ENCODE measurements at regions not wholly inside any gene's neighbourhood (a gene's known extent, or its start where the extent isn't known, plus 50 kb on each side); places are given as distances from the start of the nearest gene placed in this dataset.

DNA sequence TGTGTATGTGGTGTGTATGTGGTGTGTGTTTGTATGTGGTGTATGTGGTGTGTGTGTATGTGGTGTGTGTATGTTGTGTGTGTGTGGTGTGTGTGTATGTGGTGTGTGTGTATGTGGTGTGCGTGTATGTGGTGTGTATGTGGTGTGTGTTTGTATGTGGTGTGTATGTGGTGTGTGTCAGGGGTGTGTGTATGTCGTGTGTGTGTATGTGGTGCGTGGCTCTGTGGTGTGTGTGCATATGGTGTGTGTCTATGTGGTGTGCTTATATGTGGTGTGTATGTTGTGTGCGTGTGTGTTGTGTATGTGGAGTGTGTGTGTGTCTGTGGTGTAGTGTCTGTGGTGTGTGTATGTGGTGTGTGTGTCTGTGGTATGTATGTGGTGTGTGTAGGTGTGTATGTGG, 62.5 kb upstream of the MEDAG start:
- DNase-seq (ENCODE audit: low spot score): no peak
- intact Hi-C loops (cut with DNase I): no loop called here
- ATAC-seq: no peak

GRCh38 chr13:30844548-30845296, 61.3 kb upstream of the MEDAG start:
- DNase-seq (ENCODE audit: low spot score): no peak
- no peak for ATAC-seq
- intact Hi-C loops (cut with DNase I): no loop called here

DNA sequence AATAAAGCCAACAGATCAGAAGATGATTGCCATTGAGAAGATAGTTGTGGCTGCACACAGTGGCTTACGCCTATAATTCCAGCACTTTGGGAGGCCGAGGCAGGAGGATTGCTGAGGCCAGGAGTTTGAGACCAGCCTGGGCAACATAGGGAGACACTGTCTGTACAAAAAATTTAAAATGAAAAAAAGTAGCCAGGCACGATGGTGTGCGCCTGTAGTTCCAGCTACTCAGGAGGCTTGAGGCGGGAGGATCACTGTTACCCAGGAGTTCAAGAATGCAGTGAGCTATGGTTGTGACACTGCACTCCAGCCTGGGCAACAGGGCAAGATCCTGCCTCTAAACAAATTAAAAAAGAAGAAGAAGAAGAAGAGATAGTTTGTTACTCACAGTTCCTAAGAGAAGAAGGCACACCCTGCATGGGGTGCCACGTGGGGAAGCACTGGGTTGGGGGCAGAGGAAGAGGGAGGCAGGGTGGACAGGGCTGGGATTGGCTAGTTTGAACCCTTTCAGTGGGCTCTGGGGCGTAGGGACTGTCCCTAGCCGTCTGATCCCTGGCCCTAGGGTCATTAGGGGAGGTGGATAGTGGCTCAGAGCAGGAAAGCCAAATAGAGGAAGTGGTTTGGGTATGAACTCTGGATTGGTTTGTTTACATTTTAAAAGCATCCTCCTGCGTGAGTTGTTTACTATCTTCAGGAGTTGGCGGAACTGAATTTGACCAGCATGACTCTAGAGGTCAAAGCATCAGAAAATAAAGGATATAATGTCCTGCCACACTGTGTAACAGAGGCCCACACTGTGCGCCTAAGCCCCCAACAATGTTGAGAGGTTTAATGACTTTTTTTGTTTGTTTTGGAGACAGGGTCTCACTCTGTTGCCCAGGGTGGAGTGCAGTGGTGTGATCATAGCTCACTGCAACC, 60.5 kb upstream of the MEDAG start:
- intact Hi-C loops (cut with DNase I): no loop called here
- ATAC-seq: peak; percentile 50
- no peak for DNase-seq (ENCODE audit: low spot score)

- no peak for DNase-seq (ENCODE audit: low spot score)
- intact Hi-C loops (cut with DNase I): no loop called here
- ATAC-seq: no peak
These were observed 59.8 kb upstream of the MEDAG start for GRCh38 chr13:30846311-30846710.

- intact Hi-C loops (cut with DNase I): no loop called here
- ATAC-seq: no peak
These were observed 59.2 kb upstream of the MEDAG start for GRCh38 chr13:30846866-30847265.

DNA sequence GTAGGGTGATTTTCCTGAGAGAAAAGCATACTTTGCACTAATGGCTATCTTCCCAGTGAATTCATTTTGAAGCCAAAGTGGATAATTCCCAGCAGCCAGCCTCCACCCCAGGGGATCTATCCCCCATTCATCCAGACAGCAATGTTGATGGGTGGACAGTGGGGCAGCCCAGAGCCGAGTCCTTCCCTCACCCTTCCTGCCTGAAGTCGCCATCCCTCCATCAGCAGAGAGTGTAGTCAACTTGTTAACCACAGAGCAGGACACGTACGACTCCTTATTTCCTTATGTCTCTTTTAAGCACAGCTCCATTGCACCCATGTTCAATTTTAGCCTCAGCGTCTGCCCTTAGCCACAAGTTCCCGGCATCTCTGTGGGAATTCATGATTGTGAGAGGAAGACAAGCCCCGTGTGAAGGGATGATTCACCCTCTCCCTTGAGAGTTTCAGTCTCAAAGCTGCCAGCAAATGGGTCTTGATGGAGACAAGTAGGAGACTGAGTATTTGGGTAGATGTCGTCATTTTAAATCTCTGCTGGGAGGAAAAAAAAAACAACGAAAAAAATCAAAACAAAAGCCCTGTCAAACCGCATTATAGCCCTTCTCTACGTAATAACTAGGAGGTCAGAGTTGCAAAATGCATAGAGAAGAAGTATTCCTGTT, 58.3 kb upstream of the MEDAG start:
- intact Hi-C loops (cut with DNase I): no loop called here
- ATAC-seq: peak; percentile 84
- no peak for DNase-seq (ENCODE audit: low spot score)

More at GRCh38 chr13:30846866-30847265, 59.2 kb upstream of the MEDAG start:
- no peak for DNase-seq (ENCODE audit: low spot score)

GRCh38 chr13:30848332-30849027, 57.6 kb upstream of the MEDAG start:
- intact Hi-C loops (cut with DNase I): no loop called here
- no peak for DNase-seq (ENCODE audit: low spot score)
- ATAC-seq: no peak

DNA sequence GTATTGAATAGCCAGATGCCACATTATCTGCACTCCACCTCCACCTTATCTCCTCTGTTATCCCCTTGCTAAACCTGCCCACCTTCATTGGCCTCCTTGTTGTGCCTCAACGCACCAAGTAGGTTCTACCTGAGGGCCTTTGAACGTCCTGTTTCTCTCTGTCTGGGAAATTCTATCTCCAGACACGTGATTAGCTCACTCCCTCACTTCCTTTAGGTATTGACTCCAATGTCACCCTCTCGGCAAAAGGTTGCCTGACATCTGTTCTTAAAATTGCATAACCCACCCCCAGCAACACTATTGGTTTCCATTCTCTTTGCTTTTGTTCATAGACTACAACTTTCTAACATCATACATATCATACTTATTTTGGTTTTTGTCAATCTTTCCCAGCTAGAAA, 56.5 kb upstream of the MEDAG start:
- ATAC-seq: no peak
- intact Hi-C loops (cut with DNase I): no loop called here
- DNase-seq (ENCODE audit: low spot score): no peak

DNA sequence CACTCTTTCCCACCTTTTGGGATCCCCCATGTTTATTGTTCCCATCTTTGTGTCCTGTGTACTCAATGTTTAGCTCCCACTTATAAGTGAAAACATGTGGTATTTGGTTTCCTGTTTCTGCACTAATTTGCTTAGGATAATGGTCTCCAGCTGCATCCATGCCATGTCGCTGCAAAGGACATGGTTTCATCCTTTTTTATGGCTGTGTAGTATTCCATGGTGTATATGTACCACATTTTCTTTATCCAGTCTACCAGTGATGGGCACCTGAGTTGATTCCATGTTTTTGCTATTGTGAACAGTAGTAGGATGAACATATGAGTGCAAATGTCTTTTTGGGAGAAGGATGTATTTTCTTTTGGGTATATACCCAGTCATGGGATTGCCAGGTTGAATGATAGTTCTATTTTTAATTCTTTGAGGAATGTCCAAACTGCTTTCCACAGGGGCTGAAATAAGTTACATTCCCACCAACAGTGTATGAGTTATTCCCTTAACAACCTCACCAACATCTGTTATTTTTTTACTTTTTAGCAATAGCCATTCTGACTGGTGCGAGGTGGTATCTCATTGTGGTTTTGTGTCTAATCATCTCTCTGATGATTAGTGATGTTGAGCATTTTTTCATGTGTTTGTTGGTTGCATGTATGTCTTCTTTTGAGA, 55.7 kb upstream of the MEDAG start:
- intact Hi-C loops (cut with DNase I): no loop called here
- ATAC-seq: no peak
- no peak for DNase-seq (ENCODE audit: low spot score)

GRCh38 chr13:30850867-30851211, 55.2 kb upstream of the MEDAG start:
- intact Hi-C loops (cut with DNase I): no loop called here
- no peak for DNase-seq (ENCODE audit: low spot score)
- ATAC-seq: no peak

- intact Hi-C loops (cut with DNase I): no loop called here
- ATAC-seq (no peak), DNase-seq (ENCODE audit: low spot score) (no peak)
These were observed 54.4 kb upstream of the MEDAG start for GRCh38 chr13:30851697-30852096.

DNA sequence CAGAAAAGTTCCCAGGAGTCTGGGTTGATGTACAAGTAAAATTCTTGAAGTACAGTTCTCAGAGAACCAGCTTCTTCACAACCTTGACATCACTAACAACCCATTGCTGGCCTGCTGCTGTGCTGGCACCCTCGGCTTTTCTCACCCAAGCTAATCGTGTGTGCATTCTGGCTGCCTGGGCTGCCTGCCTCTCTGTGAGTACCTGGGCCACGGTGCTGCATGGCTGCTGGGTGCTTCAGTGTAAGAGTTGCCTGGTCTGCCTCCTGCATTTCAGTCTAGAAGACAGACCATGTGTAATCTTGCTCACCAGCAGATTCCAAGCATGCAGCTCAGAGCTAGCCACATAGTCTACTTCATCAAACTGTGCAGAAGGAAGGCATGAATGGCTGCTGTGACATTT, 50.5 kb upstream of the MEDAG start:
- no peak for ATAC-seq
- intact Hi-C loops (cut with DNase I): no loop called here
- DNase-seq (ENCODE audit: low spot score): no peak

DNA sequence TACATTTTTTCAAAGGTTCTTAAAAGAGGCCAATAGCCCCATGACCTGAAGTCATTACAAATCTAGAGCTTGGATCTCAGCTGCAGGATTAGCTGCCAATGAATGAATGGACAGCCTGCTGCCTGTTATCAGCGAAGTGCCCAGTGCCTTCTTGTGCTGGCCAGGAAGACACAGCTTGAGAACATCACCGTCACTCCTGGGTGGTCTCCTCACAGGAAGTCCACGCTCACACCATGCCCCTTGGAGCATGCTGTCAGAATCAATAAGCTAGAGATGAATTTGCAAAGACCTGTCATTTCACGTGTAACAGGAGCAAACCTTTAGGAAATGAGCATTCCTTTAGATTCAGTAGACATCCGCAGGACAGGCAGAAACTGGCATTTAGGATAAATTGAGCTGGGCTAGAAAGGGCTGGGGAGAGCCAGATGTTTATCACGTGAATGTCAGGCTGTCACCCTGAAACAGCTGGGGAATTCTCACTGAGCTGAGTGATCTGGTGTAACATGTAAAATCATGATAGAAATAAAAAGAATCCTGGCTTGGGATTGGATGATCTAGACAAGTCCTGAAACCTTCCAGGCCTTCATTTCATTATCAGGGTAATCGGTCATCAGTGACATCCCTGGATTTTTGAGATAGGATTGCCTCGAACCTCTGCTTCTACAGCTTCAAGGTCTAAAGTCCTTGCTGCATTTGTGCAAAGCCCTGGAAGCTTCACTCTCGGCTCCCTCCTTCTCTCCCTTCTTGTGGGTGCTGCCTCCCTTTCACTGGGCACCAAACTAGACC, 49.9 kb upstream of the MEDAG start:
- intact Hi-C loops (cut with DNase I): no loop called here
- no peak for ATAC-seq
- no peak for DNase-seq (ENCODE audit: low spot score)
